ENCODE measurements at regions not wholly inside any gene's neighbourhood (a gene's known extent, or its start where the extent isn't known, plus 50 kb on each side); places are given as distances from the start of the nearest gene placed in this dataset.
A peak's percentile ranks its signal among the peaks of the same experiment; 100 is the strongest.
"Not testable (repeated sequence)": the region's sequence is repeated elsewhere in the genome, so short reads cannot be mapped to it uniquely, and the experiment has no call there.

DNA sequence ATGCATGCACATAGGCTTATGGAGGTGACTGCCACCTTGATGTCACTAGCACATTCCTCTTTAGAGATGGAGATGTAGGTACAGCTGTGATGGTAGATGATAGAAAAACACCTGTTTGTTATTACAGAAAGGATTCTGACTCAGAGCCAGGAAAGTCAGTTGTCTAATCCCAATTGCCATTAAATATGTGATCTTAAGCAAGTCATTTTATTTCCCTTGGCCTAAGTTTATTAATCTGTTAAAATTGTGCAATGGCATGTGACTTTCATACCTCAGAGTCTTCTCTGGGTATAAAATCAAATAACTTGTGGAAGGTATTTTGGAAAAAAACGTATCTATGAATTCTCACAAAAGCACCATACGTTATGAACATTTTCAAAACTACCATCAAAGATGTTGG is 123.9 kb upstream of the BET1 start:
- no peak overlapping the region for H3K4me3 Mint-ChIP-seq
- ATAC-seq = no peak
- H3K36me3 Mint-ChIP-seq = no peaks in the 10 kb centered on the region
- H3K27ac Mint-ChIP-seq = no peak overlapping the region
- H3K27me3 Mint-ChIP-seq = peaks cover 9 to 13% of the 10 kb centered on the region in 2 donors
- H3K4me1 Mint-ChIP-seq (ENCODE audit: low read depth in 2 of 2) = no peaks in the 10 kb centered on the region
- H3K9me3 Mint-ChIP-seq = no peaks in the 10 kb centered on the region
- no peak for DNase-seq (ENCODE audit: low spot score)

DNA sequence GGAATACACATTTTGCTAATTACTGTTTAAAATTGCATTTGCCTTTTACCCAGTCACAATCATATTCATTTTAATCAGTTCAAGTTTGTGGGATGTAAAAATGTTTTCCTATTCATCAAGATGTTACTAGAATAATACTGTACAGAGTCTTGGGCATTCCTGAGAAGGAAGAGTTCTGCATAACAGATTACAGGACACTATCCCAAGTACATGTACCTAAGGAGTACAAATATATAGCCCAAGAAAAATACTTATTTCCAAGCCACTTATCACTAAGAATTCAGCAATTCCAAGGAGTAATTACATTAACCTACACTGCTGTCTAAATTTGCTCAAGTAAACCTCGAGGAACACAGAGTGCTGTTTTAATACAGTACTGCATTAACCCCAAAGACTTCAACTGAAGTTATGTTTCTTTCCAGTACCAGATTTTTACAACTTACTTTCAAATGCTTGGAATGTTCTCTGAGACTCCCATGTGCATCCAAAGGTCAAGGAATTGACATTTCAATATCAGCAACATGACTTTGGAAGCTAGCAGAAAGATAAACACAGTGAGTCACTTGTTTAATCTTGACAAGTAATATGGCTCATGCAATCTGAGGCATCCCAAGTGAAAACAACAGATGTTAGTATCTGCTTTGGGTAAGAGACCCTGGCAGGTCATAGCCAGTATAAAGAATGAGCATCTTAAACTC is 125.4 kb upstream of the BET1 start:
- no peaks in the 10 kb centered on the region for H3K4me1 Mint-ChIP-seq (ENCODE audit: low read depth in 2 of 2)
- H3K4me3 Mint-ChIP-seq = no peak overlapping the region
- DNase-seq (ENCODE audit: low spot score) (no peak), ATAC-seq (no peak)
- H3K27me3 Mint-ChIP-seq = peaks cover 9 to 16% of the 10 kb centered on the region in 2 donors
- H3K36me3 Mint-ChIP-seq = no peaks in the 10 kb centered on the region
- no peak overlapping the region for H3K27ac Mint-ChIP-seq
- no peaks in the 10 kb centered on the region for H3K9me3 Mint-ChIP-seq

DNA sequence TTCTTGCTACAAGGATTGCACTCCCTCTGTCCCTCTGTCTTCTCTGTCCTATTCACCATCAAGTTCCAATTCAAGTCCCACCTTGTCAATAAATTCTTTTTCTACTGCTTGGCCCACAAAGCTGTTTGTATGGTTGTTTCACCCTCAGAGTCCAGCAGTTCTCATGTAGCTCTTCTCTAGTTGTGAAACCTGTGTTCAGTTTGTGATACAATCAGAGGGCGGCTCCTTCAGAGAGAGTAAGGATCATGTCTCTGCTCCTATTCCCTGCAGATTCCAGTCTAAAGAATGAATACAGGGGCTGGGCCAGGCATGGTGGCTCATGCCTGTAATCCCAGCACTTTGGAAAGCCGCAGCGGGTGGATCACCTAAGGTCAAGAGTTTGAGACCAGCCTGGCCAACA is 126.6 kb upstream of the BET1 start:
- Mint-ChIP-seq H3K4me3 (no peak overlapping the region), H3K36me3 (no peaks in the 10 kb centered on the region), H3K4me1 (ENCODE audit: low read depth in 2 of 2) (no peaks in the 10 kb centered on the region)

DNA sequence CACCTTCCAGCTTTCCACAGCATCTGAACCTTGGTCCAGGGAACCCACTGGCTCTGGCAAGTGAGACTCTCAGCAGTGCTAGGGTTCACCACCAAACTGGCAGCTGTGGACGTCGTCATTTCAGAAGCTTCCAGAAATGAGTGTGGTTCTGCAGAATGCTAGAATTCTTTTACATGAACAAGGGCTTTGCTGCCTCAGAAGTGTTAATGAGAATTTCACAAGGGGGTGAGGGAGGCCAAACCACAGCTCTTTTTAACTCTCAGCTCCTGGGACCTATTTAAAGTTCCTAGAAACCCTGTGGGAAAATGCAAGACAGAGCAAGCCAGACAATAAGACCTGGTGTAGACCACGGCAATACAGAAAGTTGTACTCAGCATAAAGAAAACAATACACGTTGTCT is 129.3 kb upstream of the BET1 start:
- no peaks in the 10 kb centered on the region for H3K36me3 Mint-ChIP-seq
- no peaks in the 10 kb centered on the region for H3K4me1 Mint-ChIP-seq (ENCODE audit: low read depth in 2 of 2)
- DNase-seq (ENCODE audit: low spot score) = no peak

More for the DNA sequence above, 126.6 kb upstream of the BET1 start:
- ATAC-seq (no peak), DNase-seq (ENCODE audit: low spot score) (no peak)
- no peak overlapping the region for H3K27ac Mint-ChIP-seq
- H3K9me3 Mint-ChIP-seq = no peaks in the 10 kb centered on the region
- peaks cover 8 to 16% of the 10 kb centered on the region in 2 donors for H3K27me3 Mint-ChIP-seq

DNA sequence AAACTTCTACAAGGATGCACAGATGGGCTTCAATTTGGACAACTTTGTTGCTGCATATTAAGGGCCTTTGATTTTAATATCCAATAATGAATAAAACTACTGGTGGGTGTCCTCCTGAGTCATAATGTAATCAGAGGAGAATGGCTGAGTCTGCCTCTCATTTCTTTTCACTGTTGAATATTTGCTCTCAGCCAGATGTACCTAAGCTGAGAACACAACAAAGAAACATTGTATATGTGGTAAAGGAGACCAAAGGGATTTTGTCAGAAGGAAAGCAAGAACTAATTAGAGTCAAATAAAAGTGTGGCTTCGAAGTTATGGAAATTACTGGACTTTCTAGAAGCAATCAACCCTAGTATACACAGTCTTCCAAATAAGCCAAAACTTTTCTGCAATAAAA is 131.0 kb upstream of the BET1 start:
- H3K4me3 Mint-ChIP-seq = no peak overlapping the region
- H3K9me3 Mint-ChIP-seq = peaks cover 4% of the 10 kb centered on the region
- ATAC-seq (no peak), DNase-seq (ENCODE audit: low spot score) (no peak)
- H3K4me1 Mint-ChIP-seq (ENCODE audit: low read depth in 2 of 2) = no peaks in the 10 kb centered on the region
- H3K36me3 Mint-ChIP-seq = no peaks in the 10 kb centered on the region
- no peak overlapping the region for H3K27ac Mint-ChIP-seq
- peaks cover 22 to 32% of the 10 kb centered on the region in 2 donors for H3K27me3 Mint-ChIP-seq

More for the DNA sequence above, 129.3 kb upstream of the BET1 start:
- no peaks in the 10 kb centered on the region for H3K9me3 Mint-ChIP-seq
- H3K27ac Mint-ChIP-seq = no peak overlapping the region
- H3K27me3 Mint-ChIP-seq = peaks cover 15 to 20% of the 10 kb centered on the region in 2 donors
- no peak for ATAC-seq
- H3K4me3 Mint-ChIP-seq = no peak overlapping the region

DNA sequence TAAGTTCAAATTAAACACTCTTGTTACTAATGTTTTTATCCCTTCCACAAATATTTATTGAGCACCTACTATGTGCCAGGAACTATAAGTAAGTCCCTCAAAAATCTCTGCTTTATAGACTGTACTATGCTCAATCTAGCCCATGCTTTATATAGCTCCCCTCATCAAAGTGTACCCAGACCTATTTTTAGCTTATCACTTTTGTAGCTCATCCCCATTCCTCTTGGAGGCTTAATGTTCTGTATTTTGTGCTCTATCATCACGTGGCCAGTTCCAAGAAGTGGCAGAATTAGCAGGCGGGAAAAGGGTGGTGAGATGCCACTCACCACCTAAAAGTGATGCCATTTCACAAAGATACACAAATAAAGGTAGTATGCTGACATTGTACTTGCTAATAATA is 138.1 kb upstream of the BET1 start:
- H3K4me1 Mint-ChIP-seq (ENCODE audit: low read depth in 2 of 2) = no peaks in the 10 kb centered on the region
- peaks cover 8% of the 10 kb centered on the region for H3K9me3 Mint-ChIP-seq
- no peak overlapping the region for H3K27ac Mint-ChIP-seq
- no peak for DNase-seq (ENCODE audit: low spot score)
- no peak overlapping the region for H3K4me3 Mint-ChIP-seq
- peaks cover 23 to 33% of the 10 kb centered on the region in 2 donors for H3K27me3 Mint-ChIP-seq
- no peaks in the 10 kb centered on the region for H3K36me3 Mint-ChIP-seq
- no peak for ATAC-seq

DNA sequence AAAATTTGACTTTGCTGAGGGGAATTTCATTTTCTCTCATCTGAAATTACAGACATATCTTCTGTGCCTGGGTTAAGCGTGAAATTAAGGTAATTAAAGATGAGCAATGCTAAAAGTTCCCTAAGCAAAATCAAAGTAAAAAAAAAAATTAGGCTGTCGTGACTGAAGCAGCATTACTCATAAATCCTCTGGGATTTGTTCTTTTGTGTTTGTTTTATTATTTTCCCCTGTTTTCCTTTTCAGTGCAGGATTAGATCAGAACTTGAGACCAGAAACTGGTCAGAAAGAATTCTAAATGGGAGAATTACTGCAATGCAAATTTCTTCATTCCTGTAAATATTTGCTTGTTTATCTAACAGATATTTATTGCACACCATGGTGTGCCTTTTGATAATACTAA is 141.4 kb upstream of the BET1 start:
- H3K27me3 Mint-ChIP-seq = peaks cover 24 to 30% of the 10 kb centered on the region in 2 donors
- DNase-seq (ENCODE audit: low spot score) = no peak
- H3K4me3 Mint-ChIP-seq = no peak overlapping the region
- ATAC-seq = no peak
- no peaks in the 10 kb centered on the region for H3K36me3 Mint-ChIP-seq
- H3K27ac Mint-ChIP-seq = no peak overlapping the region
- peaks cover 8% of the 10 kb centered on the region for H3K9me3 Mint-ChIP-seq
- H3K4me1 Mint-ChIP-seq (ENCODE audit: low read depth in 2 of 2) = no peaks in the 10 kb centered on the region

DNA sequence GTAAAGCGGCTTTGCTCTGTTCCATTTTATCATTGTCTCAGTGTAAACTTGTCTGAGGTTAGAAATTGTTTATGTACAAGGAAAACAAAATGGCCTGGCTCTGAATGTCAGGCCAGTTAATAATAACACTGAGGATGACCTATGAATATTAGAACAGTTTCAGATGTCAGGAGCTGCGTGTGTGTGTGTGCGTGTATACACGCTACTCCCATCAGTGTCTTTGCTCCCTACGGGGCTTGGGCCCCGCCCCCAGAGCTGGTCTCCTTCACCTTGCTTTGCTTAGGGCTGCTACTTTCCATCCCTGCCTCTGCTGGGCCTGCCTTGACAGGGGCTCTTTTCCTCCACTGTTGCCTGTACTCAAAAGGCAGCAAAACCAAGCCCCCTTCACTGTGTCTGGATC is 142.3 kb upstream of the BET1 start:
- Mint-ChIP-seq H3K27ac (no peak overlapping the region), H3K4me1 (ENCODE audit: low read depth in 2 of 2) (no peaks in the 10 kb centered on the region), H3K9me3 (peaks cover 8% of the 10 kb centered on the region), H3K27me3 (peaks cover 24 to 29% of the 10 kb centered on the region in 2 donors), H3K36me3 (no peaks in the 10 kb centered on the region), H3K4me3 (no peak overlapping the region)
- DNase-seq (ENCODE audit: low spot score) = no peak
- no peak for ATAC-seq

DNA sequence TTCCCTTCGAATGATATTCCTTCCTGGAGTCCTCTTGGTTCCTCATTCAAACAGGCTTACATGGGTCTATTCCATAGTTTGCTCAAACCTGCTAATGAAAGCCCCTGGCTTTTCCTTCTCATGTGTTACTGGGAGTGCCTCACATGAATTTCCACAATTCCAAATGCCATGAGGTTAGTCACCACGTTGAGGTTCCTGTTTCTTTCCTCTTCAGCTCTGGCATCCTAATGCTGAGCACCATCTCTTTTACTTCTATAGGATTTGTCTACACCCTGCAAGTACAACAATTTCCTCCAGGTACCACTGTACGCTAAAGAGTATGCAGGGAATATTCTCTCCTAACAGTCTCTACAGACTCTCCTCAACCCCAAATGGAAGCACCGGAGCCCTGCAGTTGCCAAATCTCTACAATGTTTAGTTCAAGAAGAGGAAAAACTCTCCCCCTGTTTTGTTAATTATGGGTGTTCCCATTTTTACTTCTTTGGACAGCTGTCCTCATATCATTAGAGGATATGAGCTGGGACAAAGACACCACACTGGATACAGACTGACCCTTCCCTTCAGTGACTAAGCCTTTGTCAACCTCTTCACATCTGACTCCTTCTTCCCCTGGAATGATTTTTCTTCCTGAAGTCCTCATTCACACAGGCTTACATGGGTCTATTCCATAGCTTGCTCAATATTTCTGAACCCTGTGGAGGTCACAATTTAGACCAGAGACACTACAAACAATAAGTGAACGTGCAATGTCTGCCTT is 145.8 kb upstream of the BET1 start:
- H3K9me3 Mint-ChIP-seq = peaks cover 8% of the 10 kb centered on the region
- no peak overlapping the region for H3K27ac Mint-ChIP-seq

DNA sequence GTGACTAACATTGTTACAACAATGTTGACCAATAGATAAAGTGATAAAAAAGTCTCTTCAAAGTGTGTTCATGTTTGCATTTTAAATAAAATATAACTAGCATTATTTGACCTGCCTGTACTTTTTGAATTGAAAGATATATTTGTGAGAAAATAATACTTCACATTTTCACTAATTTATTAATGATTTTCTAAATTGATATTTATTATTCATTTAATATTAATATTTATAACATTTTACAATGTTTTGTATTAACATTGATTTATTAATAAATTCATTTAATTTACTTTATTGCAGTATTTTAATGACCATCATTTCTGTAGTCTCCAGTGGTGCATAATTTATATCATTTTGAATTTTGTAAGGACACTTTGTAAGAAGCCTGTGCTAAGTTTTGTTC is 150.0 kb upstream of the BET1 start:
- Mint-ChIP-seq H3K27me3 (peaks cover 9% of the 10 kb centered on the region in 2 donors), H3K27ac (no peak overlapping the region), H3K4me1 (ENCODE audit: low read depth in 2 of 2) (peaks cover 3 to 4% of the 10 kb centered on the region in 2 donors), H3K36me3 (no peaks in the 10 kb centered on the region), H3K9me3 (peaks cover 4% of the 10 kb centered on the region), H3K4me3 (no peak overlapping the region)
- ATAC-seq = no peak
- no peak for DNase-seq (ENCODE audit: low spot score)

More for the DNA sequence above, 145.8 kb upstream of the BET1 start:
- no peaks in the 10 kb centered on the region for H3K4me1 Mint-ChIP-seq (ENCODE audit: low read depth in 2 of 2)
- DNase-seq (ENCODE audit: low spot score) (no peak), ATAC-seq (no peak)
- no peaks in the 10 kb centered on the region for H3K36me3 Mint-ChIP-seq
- H3K27me3 Mint-ChIP-seq = peaks cover 16 to 17% of the 10 kb centered on the region in 2 donors
- H3K4me3 Mint-ChIP-seq = no peak overlapping the region

DNA sequence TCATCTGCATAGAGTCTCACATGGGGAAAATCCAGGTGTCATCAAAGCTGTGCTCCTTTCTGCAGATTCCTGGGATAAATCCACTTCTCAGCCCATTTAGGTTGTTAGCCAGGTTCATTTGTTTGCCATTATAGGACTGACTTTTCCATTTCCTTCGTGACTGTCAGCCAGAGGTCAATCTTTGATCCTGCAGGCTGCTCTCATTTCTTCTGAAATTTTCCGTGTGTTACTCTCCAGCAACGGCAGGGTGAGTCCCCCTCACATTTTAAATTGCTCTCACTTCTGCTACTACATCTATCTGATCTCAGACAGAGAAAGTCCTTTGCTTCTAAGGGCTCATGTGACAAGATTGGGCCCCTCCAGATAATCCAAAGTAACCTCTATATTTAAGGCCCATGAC is 150.7 kb upstream of the BET1 start:
- Mint-ChIP-seq H3K4me1 (ENCODE audit: low read depth in 2 of 2) (peaks cover 3 to 4% of the 10 kb centered on the region in 2 donors), H3K9me3 (peaks cover 4% of the 10 kb centered on the region), H3K27ac (no peak overlapping the region), H3K4me3 (no peak overlapping the region), H3K27me3 (peaks cover 5 to 6% of the 10 kb centered on the region in 2 donors), H3K36me3 (no peaks in the 10 kb centered on the region)
- ATAC-seq (no peak), DNase-seq (ENCODE audit: low spot score) (no peak)

DNA sequence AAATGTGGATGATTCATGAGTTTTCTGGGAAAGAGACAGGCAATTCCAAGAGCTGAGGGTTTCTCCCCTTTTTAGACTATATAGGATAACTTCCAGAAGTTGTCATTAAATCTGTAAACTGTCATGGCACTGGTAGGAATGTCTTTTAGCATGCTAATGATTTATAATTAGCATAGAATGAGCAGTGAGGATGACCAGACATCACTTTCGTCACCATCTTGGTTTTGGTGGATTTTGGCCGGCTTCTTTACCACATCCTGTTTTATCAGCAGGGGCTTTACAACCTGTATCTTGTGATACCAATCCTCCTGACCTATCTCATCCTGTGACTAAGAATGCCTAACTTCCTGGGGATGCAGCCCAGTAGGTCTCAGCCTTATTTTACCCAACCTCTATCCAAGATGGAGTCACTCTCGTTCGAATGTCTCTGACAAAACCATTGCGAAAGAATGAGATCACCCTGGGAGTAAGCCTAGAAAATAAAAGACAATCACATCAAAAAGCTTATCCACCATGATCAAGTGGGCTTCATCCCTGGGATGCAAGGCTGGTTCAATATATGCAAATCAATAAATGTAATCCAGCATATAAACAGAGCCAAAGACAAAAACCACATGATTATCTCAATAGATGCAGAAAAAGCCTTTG is 153.6 kb upstream of the BET1 start:
- H3K4me1 Mint-ChIP-seq (ENCODE audit: low read depth in 2 of 2) = peaks cover 10 to 11% of the 10 kb centered on the region in 2 donors
- not testable (repeated sequence) for H3K4me3 Mint-ChIP-seq; H3K27ac Mint-ChIP-seq; H3K27me3 Mint-ChIP-seq; DNase-seq (ENCODE audit: low spot score); H3K36me3 Mint-ChIP-seq; H3K9me3 Mint-ChIP-seq
- ATAC-seq = peak in 1 of 2 donors; percentile 65

DNA sequence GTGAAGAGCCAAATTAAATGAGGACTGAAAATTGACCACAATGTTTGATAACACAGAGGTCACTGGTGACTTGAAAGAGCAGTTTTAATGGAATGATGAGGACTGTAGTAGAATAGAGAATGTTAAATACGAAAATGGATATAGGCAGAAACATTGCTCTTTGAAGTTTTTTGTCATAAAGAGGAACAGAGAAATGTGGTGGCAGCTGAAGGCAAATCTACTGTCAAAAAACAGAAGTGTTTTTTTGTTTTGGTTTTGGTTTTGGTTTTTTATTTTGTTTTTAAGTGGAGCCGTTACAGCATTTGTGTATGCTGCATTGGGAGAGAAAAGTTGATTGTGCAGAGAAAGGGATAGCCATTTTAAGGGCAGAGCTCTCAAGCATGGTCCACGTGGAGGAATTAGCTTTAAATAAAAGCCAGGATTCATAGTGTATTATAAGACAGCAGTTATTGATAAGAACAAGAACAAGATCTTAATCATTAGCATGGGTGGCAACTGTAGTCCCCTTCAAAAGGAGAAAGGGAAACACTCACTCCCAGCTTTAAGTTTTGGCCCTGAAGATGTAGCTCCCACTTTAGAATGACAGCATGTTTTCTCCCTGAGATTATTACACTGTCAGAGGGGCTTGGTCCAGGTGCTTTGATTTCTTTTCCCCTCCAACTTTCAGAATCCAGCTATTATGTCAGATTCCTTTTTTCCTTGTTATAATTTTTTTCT is 156.7 kb upstream of the BET1 start:
- peaks cover 10 to 11% of the 10 kb centered on the region in 2 donors for H3K4me1 Mint-ChIP-seq (ENCODE audit: low read depth in 2 of 2)
- no peaks in the 10 kb centered on the region for H3K9me3 Mint-ChIP-seq
- no peaks in the 10 kb centered on the region for H3K27me3 Mint-ChIP-seq

More for the DNA sequence above, 156.7 kb upstream of the BET1 start:
- H3K36me3 Mint-ChIP-seq = no peaks in the 10 kb centered on the region
- no peak for DNase-seq (ENCODE audit: low spot score)
- peak overlapping the region in 1 of 2 donors; percentile 11 for H3K27ac Mint-ChIP-seq
- no peak for ATAC-seq
- H3K4me3 Mint-ChIP-seq = peak overlapping the region; percentile 43

All from natural killer cell treated with Interleukin-12 subunit alpha and Interleukin-12 subunit beta and Interleukin-15 and Interleukin-18, amount 100 ng/mL, for 72 hours (primary cell).